HCT116 (cell line): ENCODE measurements at regions not wholly inside any gene's neighbourhood (a gene's known extent, or its start where the extent isn't known, plus 50 kb on each side); places are given as distances from the start of the nearest gene placed in this dataset.

Experiments used
- POLR2A ChIP-seq: IDR thresholded peaks from 2 replicates; pipeline ENCODE4 v1.7.0; 2011; ENCODE audit warnings: borderline replicate concordance; ENCODE audit not compliant: insufficient read depth, insufficient read length; ENCODE audit errors: extremely low read depth
- POLR2AphosphoS5 ChIP-seq: IDR thresholded peaks from 2 replicates; pipeline ENCODE4 v1.6.1; 2011; ENCODE audit warnings: mild to moderate bottlenecking, low read depth, low read length, moderate library complexity
- TF ChIP-seq, protein P1 (sequence below), 3 experiments: fragments of 200-600 bp in 1 of 3; sonication (generic) in 1 of 3; IDR thresholded peaks in 2 of 3; conservative IDR thresholded peaks in 1 of 3; 2 replicates each; pipeline ENCODE4 v1.5.1; 2012 to 2017; ENCODE audit warnings: low read depth in 2 of 3, low read length in 2 of 3, antibody characterized with exemption in 1 of 3, borderline replicate concordance in 1 of 3, control low read depth in 1 of 3, mild to moderate bottlenecking in 1 of 3, mixed read lengths in 1 of 3, mixed run types in 1 of 3, moderate library complexity in 1 of 3; ENCODE audit not compliant: insufficient read depth in 1 of 3

DNA sequence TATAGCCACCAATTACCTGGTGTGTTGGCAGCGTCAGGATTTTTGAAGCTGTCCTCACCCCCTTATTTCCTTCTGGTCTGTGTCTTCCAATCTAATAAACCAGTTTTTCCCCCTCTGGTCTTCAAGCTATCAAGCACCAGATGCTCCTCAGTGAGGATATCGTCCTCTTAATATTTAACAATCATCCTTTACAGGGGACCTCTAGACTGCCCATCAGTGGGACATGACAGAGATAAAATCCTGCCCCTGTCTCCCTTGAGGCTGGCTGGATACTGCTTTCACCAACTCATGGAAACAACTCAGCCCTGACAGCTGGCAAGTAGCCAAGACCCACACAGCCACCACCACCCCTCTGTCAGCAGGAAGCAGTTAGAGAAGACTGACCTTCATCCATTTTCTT, 421.0 kb upstream of the API5 start:
- TF ChIP-seq, protein P1, sequence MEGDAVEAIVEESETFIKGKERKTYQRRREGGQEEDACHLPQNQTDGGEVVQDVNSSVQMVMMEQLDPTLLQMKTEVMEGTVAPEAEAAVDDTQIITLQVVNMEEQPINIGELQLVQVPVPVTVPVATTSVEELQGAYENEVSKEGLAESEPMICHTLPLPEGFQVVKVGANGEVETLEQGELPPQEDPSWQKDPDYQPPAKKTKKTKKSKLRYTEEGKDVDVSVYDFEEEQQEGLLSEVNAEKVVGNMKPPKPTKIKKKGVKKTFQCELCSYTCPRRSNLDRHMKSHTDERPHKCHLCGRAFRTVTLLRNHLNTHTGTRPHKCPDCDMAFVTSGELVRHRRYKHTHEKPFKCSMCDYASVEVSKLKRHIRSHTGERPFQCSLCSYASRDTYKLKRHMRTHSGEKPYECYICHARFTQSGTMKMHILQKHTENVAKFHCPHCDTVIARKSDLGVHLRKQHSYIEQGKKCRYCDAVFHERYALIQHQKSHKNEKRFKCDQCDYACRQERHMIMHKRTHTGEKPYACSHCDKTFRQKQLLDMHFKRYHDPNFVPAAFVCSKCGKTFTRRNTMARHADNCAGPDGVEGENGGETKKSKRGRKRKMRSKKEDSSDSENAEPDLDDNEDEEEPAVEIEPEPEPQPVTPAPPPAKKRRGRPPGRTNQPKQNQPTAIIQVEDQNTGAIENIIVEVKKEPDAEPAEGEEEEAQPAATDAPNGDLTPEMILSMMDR (IDR thresholded peaks at IDR 0.05 in 2 of 3, conservative IDR thresholded peaks at IDR 0.05 in 1 of 3; ENCODE audit: borderline replicate concordance in 1 of 3, insufficient read depth in 1 of 3, low read depth in 2 of 3, low read length in 2 of 3) = no peak
- TF ChIP-seq POLR2A = no peak
- TF ChIP-seq POLR2AphosphoS5 = no peak
